Mucosa of descending colon (tissue), 3 donors: ENCODE measurements at regions not wholly inside any gene's neighbourhood (a gene's known extent, or its start where the extent isn't known, plus 50 kb on each side); places are given as distances from the start of the nearest gene placed in this dataset.

Experiments
- ATAC-seq: fragments of 200-7000 bp; cut with Tn5 transposase; one replicate; pipeline ENCODE4 v1.9.1; 2020; ENCODE audit warnings: mild to moderate bottlenecking, moderate library complexity
- DNase-seq, 3 donors: peaks; one replicate each; pipeline ENCODE4 v3.0.0-alpha.2; 2020
- H3K36me3 ChIP-seq: fragments of 200-600 bp; one replicate; pipeline ENCODE4 v1.8.0; 2021; ENCODE audit warnings: low read depth, mild to moderate bottlenecking
- H3K4me1 ChIP-seq: fragments of 200-600 bp; one replicate; pipeline ENCODE4 v1.8.0; 2021; ENCODE audit warnings: low read depth, mild to moderate bottlenecking
- H3K4me3 ChIP-seq: fragments of 200-600 bp; one replicate; pipeline ENCODE4 v1.8.0; 2021; ENCODE audit warnings: mild to moderate bottlenecking
- H3K9me3 ChIP-seq: fragments of 200-600 bp; one replicate; pipeline ENCODE4 v1.8.0; 2021; ENCODE audit warnings: mild to moderate bottlenecking
- CTCF ChIP-seq: fragments of 200-600 bp; IDR thresholded peaks from one replicate; pipeline ENCODE4 v1.8.0; 2022; ENCODE audit warnings: antibody characterized with exemption, mild to moderate bottlenecking
- intact Hi-C, 2 donors: fragments of 100-400 bp; cut with DNase I in 1 of 2; cut with micrococcal nuclease in 1 of 2; formaldehyde crosslinking; loops; one replicate each; pipeline versions ENCODE4 v1.11.0 to v1.11.1; 2022; cut with DNase I, micrococcal nuclease
- donor health status: DM: no; HTN: no; CAD: no; lungs with moderate emphysema.
- donor health status: DM: no; HTN: no; CAD: no.
- donor health status: DM: no; HTN: yes; CAD: no.

DNA sequence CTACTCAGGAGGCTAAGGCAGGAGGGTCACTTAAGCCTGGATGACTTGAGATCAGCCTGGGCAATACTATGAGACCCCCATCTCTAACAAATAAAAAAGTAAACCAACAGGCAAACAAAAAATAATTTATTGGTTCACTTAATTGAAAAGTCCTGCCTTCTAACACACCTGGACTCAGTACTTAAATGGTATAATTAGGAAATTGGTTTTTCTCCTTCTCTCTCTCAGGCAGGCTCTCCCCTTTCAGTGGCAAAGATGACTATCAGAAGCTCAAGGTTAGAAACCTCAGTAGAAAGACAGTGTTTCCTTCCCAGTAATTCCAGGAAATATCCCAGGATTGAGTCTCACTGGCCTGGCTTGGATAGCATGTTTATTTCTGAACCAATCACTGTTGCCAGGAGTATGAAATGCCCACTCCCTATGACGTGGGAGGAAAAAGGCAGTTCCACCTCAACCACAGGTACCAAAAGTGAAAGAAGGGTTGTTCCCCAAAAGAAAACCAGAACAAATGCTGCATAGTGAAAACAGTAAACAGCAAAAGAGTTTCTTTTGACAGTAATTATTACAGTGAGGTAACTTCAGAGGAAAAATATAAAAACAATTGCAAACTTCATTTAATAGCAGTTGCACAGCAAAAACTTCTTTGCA, 56.3 kb upstream of the SOX6 start:
- DNase-seq (no peak), ATAC-seq (no peak)
- Histone ChIP-seq H3K9me3 (no peaks in the 10 kb centered on the region), H3K4me3 (no peak overlapping the region), H3K4me1 (no peaks in the 10 kb centered on the region), H3K36me3 (no peaks in the 10 kb centered on the region)
- intact Hi-C loops = no loop called here
- TF ChIP-seq CTCF = no peak

- ATAC-seq (no peak), DNase-seq (no peak)
- Histone ChIP-seq H3K4me1 (peaks cover 1% of the 10 kb centered on the region), H3K4me3 (no peak overlapping the region), H3K9me3 (no peaks in the 10 kb centered on the region), H3K36me3 (no peaks in the 10 kb centered on the region)
- no peak for TF ChIP-seq CTCF
- intact Hi-C loops = no loop called here
These were observed 54.1 kb upstream of the SOX6 start for GRCh38 chr11:16410479-16410878.

- Histone ChIP-seq H3K36me3 (no peaks in the 10 kb centered on the region), H3K4me1 (peaks cover 12% of the 10 kb centered on the region), H3K9me3 (no peaks in the 10 kb centered on the region), H3K4me3 (no peak overlapping the region)
- ATAC-seq (no peak), DNase-seq (no peak)
- intact Hi-C loops = no loop called here
- TF ChIP-seq CTCF = no peak
These were observed 52.3 kb upstream of the SOX6 start for GRCh38 chr11:16408619-16409018.

DNA sequence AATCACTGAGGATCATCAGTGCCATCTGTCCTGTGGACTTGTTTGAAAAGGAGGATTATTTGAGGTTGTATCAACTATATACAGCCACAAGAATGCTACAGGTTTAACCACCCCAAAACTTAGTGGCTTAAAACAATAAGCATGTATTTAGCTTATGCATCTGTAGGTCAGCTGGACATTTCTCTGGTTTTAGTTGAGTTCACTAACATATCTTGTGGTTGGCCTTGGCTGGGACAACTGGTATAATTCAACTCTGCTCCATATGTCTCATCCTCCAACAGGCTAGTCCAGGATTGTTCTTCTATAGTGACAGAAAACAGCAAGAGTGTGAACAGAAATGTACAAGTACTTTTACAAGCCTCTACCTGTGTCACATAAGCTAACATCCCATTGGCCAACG, 49.9 kb upstream of the SOX6 start:
- ATAC-seq = no peak

More for the DNA sequence above, 49.9 kb upstream of the SOX6 start:
- Histone ChIP-seq H3K4me3 (no peak overlapping the region), H3K4me1 (peaks cover 12% of the 10 kb centered on the region), H3K36me3 (no peaks in the 10 kb centered on the region), H3K9me3 (no peaks in the 10 kb centered on the region)
- TF ChIP-seq CTCF = no peak
- no peak for DNase-seq
- intact Hi-C loops = no loop called here
